OCI-LY1 (cell line): ENCODE measurements at regions not wholly inside any gene's neighbourhood (a gene's known extent, or its start where the extent isn't known, plus 50 kb on each side); places are given as distances from the start of the nearest gene placed in this dataset.
"Not testable (repeated sequence)": the region's sequence is repeated elsewhere in the genome, so short reads cannot be mapped to it uniquely, and the experiment has no call there.

Experiments used
- CTCF ChIP-seq: fragments of 200-600 bp; sonication (generic), shearing (Covaris generic); IDR thresholded peaks from 2 replicates; pipeline ENCODE4 v1.5.1; 2017; ENCODE audit warnings: mild to moderate bottlenecking, antibody characterized with exemption, low read length, moderate library complexity, mixed read lengths
- EZH2 ChIP-seq: fragments of 200-600 bp; sonication (generic), shearing (Covaris generic); IDR thresholded peaks from 2 replicates; pipeline ENCODE4 v1.8.0; 2017; ENCODE audit warnings: borderline replicate concordance, mixed run types, mild to moderate bottlenecking, antibody characterized with exemption, low read length, moderate library complexity, mixed read lengths

GRCh38 chr3:161943801-161944345 is 447.3 kb downstream of the OTOL1 start:
- TF ChIP-seq CTCF, EZH2: not testable (repeated sequence)
